Gastrocnemius medialis (tissue), 4 donors: ENCODE measurements at regions not wholly inside any gene's neighbourhood (a gene's known extent, or its start where the extent isn't known, plus 50 kb on each side); places are given as distances from the start of the nearest gene placed in this dataset.

Source experiments
- POLR2A ChIP-seq, 2 donors: fragments of 450-650 bp; IDR thresholded peaks; one replicate each; pipeline ENCODE4 v1.6.1; 2017; ENCODE audit warnings: antibody characterized with exemption in 2 of 2, mild to moderate bottlenecking in 2 of 2, moderate library complexity in 2 of 2
- TF ChIP-seq, protein P1 (sequence below), 5 experiments: fragments of 450-650 bp in 3 of 5; fragments of 200-600 bp in 2 of 5; sonication (generic) in 2 of 5; IDR thresholded peaks in 4 of 5; conservative IDR thresholded peaks in 1 of 5; 1 replicate in 4 of 5; 2 replicates in 1 of 5; pipeline ENCODE4 v1.5.1; 2016 to 2019; ENCODE audit warnings: antibody characterized with exemption in 5 of 5, mild to moderate bottlenecking in 3 of 5, moderate library complexity in 3 of 5

DNA sequence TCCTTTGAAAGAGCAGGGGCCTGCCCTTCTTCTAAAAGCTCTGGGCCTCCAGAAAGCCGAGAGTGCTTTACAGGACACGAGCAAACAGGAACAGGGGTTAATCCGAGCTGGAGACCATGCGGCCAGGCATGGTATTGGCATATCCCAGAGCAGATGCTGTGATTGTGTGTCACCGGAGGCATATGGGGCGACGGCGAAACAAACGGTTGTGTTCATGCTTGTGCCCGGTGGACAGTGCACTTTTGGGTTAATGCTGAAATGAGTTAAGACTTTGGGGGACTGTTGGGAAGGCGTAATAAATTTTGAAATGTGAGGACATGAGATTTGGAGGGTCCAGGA lies 1088.7 kb upstream of the DEFB115 start:
- no peak for TF ChIP-seq POLR2A (IDR thresholded peaks at IDR 0.05)
- TF ChIP-seq, protein P1, sequence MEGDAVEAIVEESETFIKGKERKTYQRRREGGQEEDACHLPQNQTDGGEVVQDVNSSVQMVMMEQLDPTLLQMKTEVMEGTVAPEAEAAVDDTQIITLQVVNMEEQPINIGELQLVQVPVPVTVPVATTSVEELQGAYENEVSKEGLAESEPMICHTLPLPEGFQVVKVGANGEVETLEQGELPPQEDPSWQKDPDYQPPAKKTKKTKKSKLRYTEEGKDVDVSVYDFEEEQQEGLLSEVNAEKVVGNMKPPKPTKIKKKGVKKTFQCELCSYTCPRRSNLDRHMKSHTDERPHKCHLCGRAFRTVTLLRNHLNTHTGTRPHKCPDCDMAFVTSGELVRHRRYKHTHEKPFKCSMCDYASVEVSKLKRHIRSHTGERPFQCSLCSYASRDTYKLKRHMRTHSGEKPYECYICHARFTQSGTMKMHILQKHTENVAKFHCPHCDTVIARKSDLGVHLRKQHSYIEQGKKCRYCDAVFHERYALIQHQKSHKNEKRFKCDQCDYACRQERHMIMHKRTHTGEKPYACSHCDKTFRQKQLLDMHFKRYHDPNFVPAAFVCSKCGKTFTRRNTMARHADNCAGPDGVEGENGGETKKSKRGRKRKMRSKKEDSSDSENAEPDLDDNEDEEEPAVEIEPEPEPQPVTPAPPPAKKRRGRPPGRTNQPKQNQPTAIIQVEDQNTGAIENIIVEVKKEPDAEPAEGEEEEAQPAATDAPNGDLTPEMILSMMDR (IDR thresholded peaks at IDR 0.05 in 4 of 5, conservative IDR thresholded peaks at IDR 0.05 in 1 of 5): no peak
